PFSK-1 (cell line): ENCODE measurements at regions not wholly inside any gene's neighbourhood (a gene's known extent, or its start where the extent isn't known, plus 50 kb on each side); places are given as distances from the start of the nearest gene placed in this dataset.

Experiments
- FOXP2 ChIP-seq: optimal IDR thresholded peaks from 2 replicates; pipeline ENCODE3; 2011; ENCODE audit warnings: borderline replicate concordance, control low read depth, inconsistent platforms; ENCODE audit not compliant: insufficient read depth; ENCODE audit errors: extremely low read length, extremely low read depth
- POLR2AphosphoS5 ChIP-seq: IDR thresholded peaks from 2 replicates; pipeline ENCODE4 v1.6.1; 2012; ENCODE audit warnings: low read depth, mild to moderate bottlenecking, control low read depth, low read length, moderate library complexity
- REST ChIP-seq, 2 experiments: IDR thresholded peaks; 2 replicates each; pipeline versions ENCODE4 v1.6.1 to v1.8.0; 2011 to 2012; ENCODE audit warnings: low read depth in 2 of 2, low read length in 2 of 2, control low read depth in 1 of 2, inconsistent platforms in 1 of 2, mild to moderate bottlenecking in 1 of 2, moderate library complexity in 1 of 2; ENCODE audit not compliant: insufficient read depth in 1 of 2
- SIN3A ChIP-seq: IDR thresholded peaks from 2 replicates; pipeline ENCODE4 v1.6.1; 2012; ENCODE audit warnings: mild to moderate bottlenecking, low read length, moderate library complexity, borderline replicate concordance; ENCODE audit not compliant: insufficient read depth
- TAF1 ChIP-seq: IDR thresholded peaks from 2 replicates; pipeline ENCODE4 v1.6.1; 2012; ENCODE audit warnings: low read length, control low read depth, borderline replicate concordance; ENCODE audit not compliant: insufficient read depth

GRCh38 chr9:108419379-108419778 lies 436.4 kb downstream of the ACTL7B start:
- no peak for TF ChIP-seq REST (IDR thresholded peaks at IDR 0.05; ENCODE audit: insufficient read depth in 1 of 2, low read depth in 2 of 2, low read length in 2 of 2)
- no peak for TF ChIP-seq POLR2AphosphoS5
- TF ChIP-seq SIN3A: no peak
- no peak for TF ChIP-seq TAF1
- no peak for TF ChIP-seq FOXP2

- no peak for TF ChIP-seq POLR2AphosphoS5
- TF ChIP-seq TAF1: no peak
- TF ChIP-seq REST (IDR thresholded peaks at IDR 0.05; ENCODE audit: insufficient read depth in 1 of 2, low read depth in 2 of 2, low read length in 2 of 2): no peak
These were observed 438.1 kb downstream of the ACTL7B start for GRCh38 chr9:108417726-108418125.

- TF ChIP-seq POLR2AphosphoS5 (no peak), SIN3A (no peak), REST (IDR thresholded peaks at IDR 0.05; ENCODE audit: insufficient read depth in 1 of 2, low read depth in 2 of 2, low read length in 2 of 2) (no peak), TAF1 (no peak)
These were observed 438.5 kb downstream of the ACTL7B start for GRCh38 chr9:108417312-108417711.

GRCh38 chr9:108416324-108416723 lies 439.5 kb downstream of the ACTL7B start:
- TF ChIP-seq FOXP2: no peak
- no peak for TF ChIP-seq POLR2AphosphoS5
- TF ChIP-seq TAF1: no peak
- no peak for TF ChIP-seq SIN3A
- no peak for TF ChIP-seq REST (IDR thresholded peaks at IDR 0.05; ENCODE audit: insufficient read depth in 1 of 2, low read depth in 2 of 2, low read length in 2 of 2)

- TF ChIP-seq TAF1: no peak
- TF ChIP-seq REST (IDR thresholded peaks at IDR 0.05; ENCODE audit: insufficient read depth in 1 of 2, low read depth in 2 of 2, low read length in 2 of 2): no peak
- TF ChIP-seq SIN3A: no peak
- TF ChIP-seq FOXP2: no peak
- no peak for TF ChIP-seq POLR2AphosphoS5
These were observed 442.0 kb downstream of the ACTL7B start for GRCh38 chr9:108413809-108414208.
